Forelimb muscle (tissue), 1 donor: ENCODE measurements at regions not wholly inside any gene's neighbourhood (a gene's known extent, or its start where the extent isn't known, plus 50 kb on each side); places are given as distances from the start of the nearest gene placed in this dataset.
A peak's percentile ranks its signal among the peaks of the same experiment; 100 is the strongest.
"Not testable (repeated sequence)": the region's sequence is repeated elsewhere in the genome, so short reads cannot be mapped to it uniquely, and the experiment has no call there.

Experiments used
- DNase-seq: peaks from one replicate; pipeline ENCODE4 v3.0.0-alpha.2; 2013; ENCODE audit warnings: low read depth

DNA sequence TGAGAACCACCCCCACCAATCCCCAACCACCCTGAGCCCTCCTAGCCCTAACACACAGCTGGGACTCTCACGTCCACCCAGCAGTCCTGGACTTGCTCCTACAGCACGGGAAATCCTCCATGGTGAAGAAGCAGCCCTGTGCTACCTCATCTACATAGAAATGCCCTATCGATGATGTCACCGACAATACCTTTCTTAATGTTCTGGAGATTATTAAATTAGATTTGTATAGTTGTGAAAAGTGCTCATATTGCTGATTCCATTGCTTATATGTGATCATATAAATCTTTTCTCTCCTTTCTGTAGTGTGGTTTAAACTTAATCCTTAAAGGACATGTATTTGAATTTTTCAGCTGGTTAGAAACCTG lies 97.1 kb downstream of the PPIAL4G start:
- not testable (repeated sequence) for DNase-seq

- no peak for DNase-seq
These were observed 97.6 kb downstream of the PPIAL4G start for GRCh38 chr1:148385371-148386030.

- DNase-seq, result no peak
These were observed 99.1 kb downstream of the PPIAL4G start for GRCh38 chr1:148383966-148384365.

- DNase-seq, result no peak
These were observed 103.4 kb downstream of the PPIAL4G start for GRCh38 chr1:148379697-148380096.

GRCh38 chr1:148379170-148379500 lies 104.0 kb downstream of the PPIAL4G start:
- DNase-seq, result no peak

- not testable (repeated sequence) for DNase-seq
These were observed 105.1 kb downstream of the PPIAL4G start for GRCh38 chr1:148377992-148378391.

- DNase-seq, result not testable (repeated sequence)
These were observed 106.1 kb downstream of the PPIAL4G start for GRCh38 chr1:148377045-148377444.

GRCh38 chr1:148374101-148374500 lies 109.0 kb downstream of the PPIAL4G start:
- DNase-seq, result no peak

- no peak for DNase-seq
These were observed 109.7 kb downstream of the PPIAL4G start for GRCh38 chr1:148373192-148373925.

DNA sequence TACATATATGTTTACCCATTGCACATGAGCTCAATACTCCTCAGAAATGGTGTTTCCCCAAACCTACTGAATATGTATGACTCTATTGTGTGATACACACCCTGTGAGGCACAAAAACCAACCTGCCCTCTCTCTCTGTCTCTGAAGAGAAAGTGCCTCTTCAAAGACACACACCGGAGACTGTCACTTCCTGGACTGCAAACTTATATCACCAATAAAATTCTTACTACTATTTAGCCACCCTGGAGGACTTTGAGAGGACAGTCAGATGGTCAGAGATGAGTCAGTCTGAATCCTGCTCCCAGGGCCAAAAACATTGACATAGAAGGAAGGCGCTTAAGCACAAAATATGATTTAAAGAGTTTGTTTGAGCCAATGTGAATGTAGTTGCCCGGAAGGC lies 110.4 kb downstream of the PPIAL4G start:
- no peak for DNase-seq

GRCh38 chr1:148372051-148372726 lies 110.9 kb downstream of the PPIAL4G start:
- not testable (repeated sequence) for DNase-seq

DNA sequence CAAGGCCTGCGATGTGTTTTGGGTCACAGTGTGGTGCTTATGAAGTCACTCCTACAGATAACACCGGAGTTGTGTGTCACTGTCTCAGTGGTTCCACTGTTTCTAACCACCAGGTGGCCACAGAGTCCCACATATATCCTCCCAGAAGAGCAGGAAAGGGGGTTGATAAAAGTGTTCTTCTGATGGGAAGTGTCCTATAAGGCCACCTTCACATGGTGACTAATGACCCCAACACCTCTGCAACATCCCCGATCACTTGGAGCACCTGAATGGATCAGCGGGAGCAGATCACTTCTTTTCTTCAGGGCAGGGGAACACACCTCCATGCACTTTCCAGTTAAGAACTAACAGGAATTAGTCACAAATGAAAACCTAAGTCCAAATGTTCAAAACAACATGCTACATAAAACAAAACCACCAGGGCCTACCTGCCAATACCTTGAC lies 111.5 kb downstream of the PPIAL4G start:
- DNase-seq, result peak; percentile 41

DNA sequence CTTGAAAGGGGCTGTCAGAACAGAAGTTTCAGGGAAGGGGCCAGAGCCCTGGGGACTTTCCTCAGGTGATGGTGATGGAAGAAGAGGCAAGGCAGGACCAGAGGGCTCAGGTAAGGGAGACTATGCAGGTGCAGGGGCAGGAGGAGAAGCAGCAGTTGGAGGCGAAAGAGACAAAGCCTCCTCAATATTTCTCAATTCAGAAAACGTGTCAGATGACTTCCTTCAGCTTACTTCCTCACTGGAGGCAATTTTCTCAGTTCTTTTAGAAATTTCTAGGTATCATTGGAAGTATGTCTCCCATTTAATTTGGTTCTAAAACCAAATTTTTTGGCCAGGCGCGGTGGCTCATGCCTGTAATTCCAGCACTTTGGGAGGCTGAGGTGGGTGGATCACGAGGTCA lies 112.4 kb downstream of the PPIAL4G start:
- DNase-seq, result not testable (repeated sequence)

- DNase-seq, result no peak
These were observed 115.5 kb downstream of the PPIAL4G start for GRCh38 chr1:148367596-148367995.

DNA sequence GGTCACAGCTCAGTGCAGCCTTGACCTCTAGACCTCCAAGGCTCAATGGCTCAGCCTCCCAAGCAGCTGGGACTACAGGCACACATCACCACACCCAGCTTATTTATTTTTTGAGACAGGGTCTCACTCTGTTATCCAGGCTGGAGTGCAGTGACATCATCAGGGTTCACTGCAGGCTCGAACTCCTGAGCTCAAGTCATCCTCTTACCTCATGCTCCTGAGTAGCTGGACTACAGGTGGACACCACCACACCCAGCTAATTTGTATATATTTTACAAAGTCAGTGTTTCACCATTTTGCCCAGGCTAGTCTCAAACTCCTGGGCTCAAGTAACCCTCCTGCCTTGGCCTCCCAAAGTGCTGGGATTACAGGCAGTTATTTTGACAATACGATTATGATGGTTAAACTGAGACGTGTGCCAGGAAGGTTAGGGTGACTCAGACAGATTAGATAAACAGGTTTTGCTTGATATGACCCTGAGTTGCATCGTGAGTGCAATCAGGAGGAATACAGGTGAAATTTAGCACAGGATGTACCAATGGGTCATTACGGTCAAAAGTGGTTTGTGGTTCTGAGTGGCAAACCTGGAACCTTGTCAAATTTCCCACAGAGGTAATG lies 116.9 kb downstream of the PPIAL4G start:
- not testable (repeated sequence) for DNase-seq

GRCh38 chr1:148365151-148365550 lies 118.0 kb downstream of the PPIAL4G start:
- not testable (repeated sequence) for DNase-seq

- DNase-seq, result not testable (repeated sequence)
These were observed 119.1 kb downstream of the PPIAL4G start for GRCh38 chr1:148363979-148364378.

DNA sequence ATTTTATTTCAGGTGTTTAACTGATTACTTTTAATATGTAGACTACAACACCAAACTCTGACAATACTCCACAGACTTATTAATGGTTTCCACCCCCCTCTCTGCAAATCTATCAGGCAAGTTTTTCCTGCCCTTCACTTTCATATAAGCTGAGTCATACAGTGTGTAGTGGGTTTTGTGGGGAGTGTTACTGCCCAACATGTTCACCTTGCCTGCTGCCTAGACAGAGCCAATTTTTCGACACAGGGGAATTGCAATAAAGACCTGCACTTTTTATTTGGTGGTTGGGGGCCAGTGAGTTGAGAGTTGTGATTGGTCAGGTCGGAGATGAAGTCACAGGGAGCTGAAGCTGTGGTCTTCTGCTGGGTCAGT lies 119.7 kb downstream of the PPIAL4G start:
- no peak for DNase-seq

GRCh38 chr1:148362626-148363438 lies 120.3 kb downstream of the PPIAL4G start:
- DNase-seq, result no peak

DNA sequence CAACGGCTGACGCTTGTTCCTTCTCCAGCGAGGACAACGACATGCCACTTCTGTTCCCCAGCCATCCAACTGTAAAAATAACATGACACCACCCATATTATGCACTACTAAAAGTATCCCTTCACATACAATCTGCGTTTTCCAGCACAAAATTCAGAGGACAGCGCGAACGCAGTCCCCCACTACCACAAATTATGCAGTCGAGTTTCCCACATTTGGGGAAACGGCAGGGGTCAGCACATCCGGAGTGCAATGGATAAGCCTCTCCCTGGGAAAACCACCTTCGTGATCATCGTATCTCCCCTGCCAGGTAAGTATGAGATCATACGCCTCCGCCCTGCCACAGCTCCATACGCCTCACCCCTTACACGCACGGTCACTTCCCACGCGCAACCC lies 120.9 kb downstream of the PPIAL4G start:
- no peak for DNase-seq

- not testable (repeated sequence) for DNase-seq
These were observed 121.5 kb downstream of the PPIAL4G start for GRCh38 chr1:148361427-148362215.
